ENCODE measurements at regions not wholly inside any gene's neighbourhood (a gene's known extent, or its start where the extent isn't known, plus 50 kb on each side); places are given as distances from the start of the nearest gene placed in this dataset.

DNA sequence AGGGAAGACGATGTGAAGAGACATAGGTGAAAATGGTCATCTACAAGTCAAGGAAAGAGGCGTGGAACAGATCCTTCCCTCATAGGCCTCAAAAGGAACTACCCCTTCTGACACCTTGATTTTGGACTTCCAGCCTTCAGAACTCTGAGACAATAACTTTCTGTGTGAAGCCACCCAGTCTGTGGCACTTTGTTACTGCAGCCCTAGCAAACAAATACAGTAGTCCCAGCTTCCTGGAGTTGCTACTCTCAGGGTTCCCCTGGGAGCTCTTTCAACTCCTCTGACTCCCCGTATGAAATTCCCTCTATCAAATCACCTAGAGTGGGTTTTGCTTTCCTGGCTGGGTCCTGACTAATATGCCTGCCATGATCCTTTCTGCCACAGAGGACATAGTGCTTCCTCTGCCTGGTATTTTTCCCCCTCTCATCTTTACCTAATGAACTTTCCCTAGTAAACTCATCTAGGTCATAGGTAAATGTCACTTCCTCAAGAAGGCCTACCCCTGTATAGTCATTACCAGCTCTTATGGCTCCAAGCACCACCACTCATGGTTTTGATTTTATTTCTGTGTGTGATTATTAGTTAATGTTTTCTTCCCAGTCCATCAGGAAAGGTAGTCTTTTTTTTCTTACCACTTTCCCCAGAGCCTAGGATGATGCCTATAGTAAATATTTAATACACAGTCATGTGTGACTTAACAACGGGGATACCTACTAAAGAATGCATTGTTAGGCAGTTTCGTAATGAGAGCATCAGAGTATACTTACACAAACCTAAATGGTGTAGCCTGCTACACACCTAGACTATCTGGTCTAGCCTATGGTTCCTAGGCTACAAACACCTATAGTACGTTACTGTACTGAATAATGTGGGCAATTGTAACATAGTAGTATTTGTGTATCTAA lies 111.5 kb upstream of the LGALSL start:
- no peak for TF ChIP-seq EZH2 (IDR thresholded peaks at IDR 0.05; ENCODE audit: low read length)
- TF ChIP-seq, protein P1, sequence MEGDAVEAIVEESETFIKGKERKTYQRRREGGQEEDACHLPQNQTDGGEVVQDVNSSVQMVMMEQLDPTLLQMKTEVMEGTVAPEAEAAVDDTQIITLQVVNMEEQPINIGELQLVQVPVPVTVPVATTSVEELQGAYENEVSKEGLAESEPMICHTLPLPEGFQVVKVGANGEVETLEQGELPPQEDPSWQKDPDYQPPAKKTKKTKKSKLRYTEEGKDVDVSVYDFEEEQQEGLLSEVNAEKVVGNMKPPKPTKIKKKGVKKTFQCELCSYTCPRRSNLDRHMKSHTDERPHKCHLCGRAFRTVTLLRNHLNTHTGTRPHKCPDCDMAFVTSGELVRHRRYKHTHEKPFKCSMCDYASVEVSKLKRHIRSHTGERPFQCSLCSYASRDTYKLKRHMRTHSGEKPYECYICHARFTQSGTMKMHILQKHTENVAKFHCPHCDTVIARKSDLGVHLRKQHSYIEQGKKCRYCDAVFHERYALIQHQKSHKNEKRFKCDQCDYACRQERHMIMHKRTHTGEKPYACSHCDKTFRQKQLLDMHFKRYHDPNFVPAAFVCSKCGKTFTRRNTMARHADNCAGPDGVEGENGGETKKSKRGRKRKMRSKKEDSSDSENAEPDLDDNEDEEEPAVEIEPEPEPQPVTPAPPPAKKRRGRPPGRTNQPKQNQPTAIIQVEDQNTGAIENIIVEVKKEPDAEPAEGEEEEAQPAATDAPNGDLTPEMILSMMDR (optimal IDR thresholded peaks at IDR 0.05 in 1 of 3, IDR thresholded peaks at IDR 0.05 in 1 of 3, conservative IDR thresholded peaks at IDR 0.05 in 1 of 3; ENCODE audit: extremely low read depth in 1 of 3, insufficient read depth in 2 of 3, low read length in 3 of 3) = no peak
- Histone ChIP-seq H3K4me2 (ENCODE audit: control insufficient read depth, extremely low read depth, insufficient read depth, low read depth, low read length) (no peak overlapping the region), H3K27me3 (ENCODE audit: control insufficient read depth, extremely low read depth, insufficient read depth, low read length) (no peaks in the 10 kb centered on the region), H2AFZ (ENCODE audit: control insufficient read depth, low read length) (no peak overlapping the region), H3K9me1 (ENCODE audit: control insufficient read depth, extremely low read depth, insufficient read depth, low read length) (no peaks in the 10 kb centered on the region), H3K36me3 (ENCODE audit: control insufficient read depth in 2 of 2, extremely low read depth in 1 of 2, insufficient read depth in 2 of 2, low read length in 2 of 2) (no peaks in the 10 kb centered on the region), H3K9me3 (ENCODE audit: control insufficient read depth, low read depth, low read length) (no peaks in the 10 kb centered on the region), H4K20me1 (ENCODE audit: control insufficient read depth, extremely low read depth, insufficient read depth, low read length) (no peaks in the 10 kb centered on the region), H3K4me1 (ENCODE audit: control insufficient read depth, extremely low read depth, insufficient read depth, low read length) (peaks cover 9% of the 10 kb centered on the region), H3K79me2 (ENCODE audit: control insufficient read depth, insufficient read depth, low read length) (no peaks in the 10 kb centered on the region), H3K4me3 (ENCODE audit: control insufficient read depth in 2 of 3, extremely low read depth in 1 of 3, insufficient read depth in 2 of 3, low read depth in 1 of 3, low read length in 3 of 3) (no peak overlapping the region), H3K9ac (ENCODE audit: control insufficient read depth, extremely low read depth, insufficient read depth, low read length) (no peak overlapping the region), H3K27ac (ENCODE audit: control insufficient read depth, insufficient read depth, low read length) (no peak overlapping the region)
- FAIRE-seq (no peak), DNase-seq (ENCODE audit: low read depth, low spot score) (no peak)
- dilution Hi-C loops (cut with MboI; ENCODE audit: extremely low pct_ligation_motif_present, low sequenced_read_pairs) = no loop called here

DNA sequence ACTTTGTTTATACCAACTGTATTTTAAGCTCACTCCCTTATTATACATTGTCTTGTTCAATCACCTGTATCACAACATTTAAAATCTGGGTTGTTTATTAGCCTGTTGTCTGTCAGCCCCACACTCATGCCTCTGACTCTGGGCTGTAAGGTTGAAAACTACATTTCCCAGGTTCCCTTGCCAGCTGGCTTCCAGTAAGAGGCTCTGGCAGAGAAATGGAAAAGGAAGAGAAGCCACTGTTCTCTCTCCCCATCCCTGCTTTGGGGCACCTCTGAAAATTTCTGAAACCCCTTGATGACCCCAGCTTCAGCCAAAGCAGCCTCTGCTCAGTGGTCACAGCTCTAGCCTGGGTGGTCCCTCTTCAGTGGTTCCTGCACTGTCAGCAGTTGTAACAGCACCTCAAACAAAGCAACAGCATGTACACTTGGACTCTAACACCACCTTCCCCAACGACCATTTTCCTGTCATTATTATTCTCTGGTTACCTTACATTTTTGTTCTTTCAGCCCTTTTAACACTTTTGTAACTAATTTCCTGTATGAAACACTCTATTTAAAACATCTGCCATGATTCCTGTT lies 108.9 kb upstream of the LGALSL start:
- peaks cover 10% of the 10 kb centered on the region for H3K4me1 ChIP-seq (ENCODE audit: control insufficient read depth, extremely low read depth, insufficient read depth, low read length)
- H3K4me2 ChIP-seq (ENCODE audit: control insufficient read depth, extremely low read depth, insufficient read depth, low read depth, low read length) = no peak overlapping the region
- H3K4me3 ChIP-seq (ENCODE audit: control insufficient read depth in 2 of 3, extremely low read depth in 1 of 3, insufficient read depth in 2 of 3, low read depth in 1 of 3, low read length in 3 of 3) = no peak overlapping the region
- H2AFZ ChIP-seq (ENCODE audit: control insufficient read depth, low read length) = no peak overlapping the region
- H4K20me1 ChIP-seq (ENCODE audit: control insufficient read depth, extremely low read depth, insufficient read depth, low read length) = no peaks in the 10 kb centered on the region
- peaks cover 3% of the 10 kb centered on the region for H3K9me1 ChIP-seq (ENCODE audit: control insufficient read depth, extremely low read depth, insufficient read depth, low read length)
- no peaks in the 10 kb centered on the region for H3K79me2 ChIP-seq (ENCODE audit: control insufficient read depth, insufficient read depth, low read length)
- H3K9ac ChIP-seq (ENCODE audit: control insufficient read depth, extremely low read depth, insufficient read depth, low read length) = no peak overlapping the region
- dilution Hi-C loops (cut with MboI; ENCODE audit: extremely low pct_ligation_motif_present, low sequenced_read_pairs) = no loop called here
- FAIRE-seq = no peak
- no peak for DNase-seq (ENCODE audit: low read depth, low spot score)
- TF ChIP-seq, protein P1 (optimal IDR thresholded peaks at IDR 0.05 in 1 of 3, IDR thresholded peaks at IDR 0.05 in 1 of 3, conservative IDR thresholded peaks at IDR 0.05 in 1 of 3; ENCODE audit: extremely low read depth in 1 of 3, insufficient read depth in 2 of 3, low read length in 3 of 3) = no peak
- TF ChIP-seq EZH2 (IDR thresholded peaks at IDR 0.05; ENCODE audit: low read length) = no peak
- no peaks in the 10 kb centered on the region for H3K36me3 ChIP-seq (ENCODE audit: control insufficient read depth in 2 of 2, extremely low read depth in 1 of 2, insufficient read depth in 2 of 2, low read length in 2 of 2)
- H3K27ac ChIP-seq (ENCODE audit: control insufficient read depth, insufficient read depth, low read length) = no peak overlapping the region
- H3K27me3 ChIP-seq (ENCODE audit: control insufficient read depth, extremely low read depth, insufficient read depth, low read length) = no peaks in the 10 kb centered on the region
- no peaks in the 10 kb centered on the region for H3K9me3 ChIP-seq (ENCODE audit: control insufficient read depth, low read depth, low read length)
